GM19438 (cell line): ENCODE measurements at regions not wholly inside any gene's neighbourhood (a gene's known extent, or its start where the extent isn't known, plus 50 kb on each side); places are given as distances from the start of the nearest gene placed in this dataset.
"Not testable (repeated sequence)": the region's sequence is repeated elsewhere in the genome, so short reads cannot be mapped to it uniquely, and the experiment has no call there.

Experiments
- ATAC-seq: cut with Tn5 transposase; IDR thresholded peaks from one replicate; pipeline ENCODE4 v1.9.1; 2021; ENCODE audit warnings: low read depth; ENCODE audit not compliant: unreplicated experiment

DNA sequence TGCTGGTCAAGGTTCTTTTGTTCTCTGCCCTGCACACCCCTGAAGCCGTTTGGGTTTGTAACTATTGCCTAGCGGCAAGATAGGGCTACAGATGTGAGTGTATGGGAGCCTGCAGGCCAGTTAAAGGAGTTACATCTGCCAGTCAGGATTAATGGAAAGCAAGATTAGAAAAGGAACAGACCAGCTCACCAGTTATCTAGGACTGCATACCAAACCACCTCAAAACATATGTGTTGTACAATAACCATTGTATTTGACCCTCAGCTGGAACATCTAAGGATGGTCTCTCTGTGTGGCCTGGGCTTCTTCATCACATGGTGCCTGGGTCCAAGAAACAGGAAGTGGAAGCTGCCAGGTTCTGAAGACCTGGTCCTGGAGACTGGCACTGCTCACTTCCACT, 52.5 kb upstream of the FBXO28 start:
- no peak for ATAC-seq

DNA sequence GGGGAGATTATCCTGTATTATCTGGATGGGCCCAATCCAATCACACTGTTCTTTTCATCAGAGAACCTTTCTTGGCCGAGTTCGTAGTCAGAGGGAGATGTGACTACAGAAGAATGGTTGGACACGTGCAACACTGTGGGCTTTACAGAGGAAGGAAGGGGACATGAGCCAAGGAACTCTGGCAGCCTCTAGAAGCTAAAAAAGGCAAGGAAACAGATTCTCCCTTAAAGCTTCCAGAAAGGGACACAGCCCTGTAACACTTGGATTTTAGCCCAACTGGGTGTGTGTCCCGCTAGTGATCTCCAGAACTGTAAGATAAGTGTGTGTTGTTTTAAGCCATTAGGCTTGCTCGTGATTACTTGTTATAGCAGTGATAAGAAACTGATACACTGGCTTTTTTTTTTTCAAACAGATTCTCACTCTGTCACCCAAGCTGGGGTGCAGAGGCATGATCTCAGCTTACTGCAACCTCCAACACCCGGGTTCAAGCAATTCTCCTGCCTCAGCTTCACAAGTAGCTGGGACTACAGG, 53.9 kb upstream of the FBXO28 start:
- no peak for ATAC-seq

DNA sequence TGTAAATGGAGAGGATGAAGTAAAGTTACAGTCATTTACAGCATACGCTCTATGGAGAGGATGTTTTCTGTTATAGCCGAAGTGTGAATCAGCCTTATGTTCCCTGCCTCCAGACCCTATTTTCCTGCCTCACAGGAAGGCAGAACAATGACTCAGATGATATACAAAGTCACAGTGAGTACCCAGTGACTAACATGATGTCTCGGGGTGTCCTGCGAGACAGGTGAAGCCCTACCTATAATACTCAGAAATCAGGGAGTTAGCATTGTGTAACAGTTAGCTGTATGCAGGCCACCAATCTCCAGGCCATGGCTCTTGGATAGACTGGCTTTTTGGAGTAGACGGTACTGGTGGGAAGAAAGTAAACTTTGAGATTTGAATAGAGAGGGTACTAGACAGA, 55.6 kb upstream of the FBXO28 start:
- no peak for ATAC-seq

GRCh38 chr1:224057461-224058199, 56.3 kb upstream of the FBXO28 start:
- ATAC-seq: no peak

- no peak for ATAC-seq
Measured at GRCh38 chr1:224054611-224055010, 59.3 kb upstream of the FBXO28 start.

GRCh38 chr1:224054012-224054411, 59.9 kb upstream of the FBXO28 start:
- ATAC-seq: no peak

- ATAC-seq: no peak
Measured at GRCh38 chr1:224053456-224053855, 60.5 kb upstream of the FBXO28 start.

DNA sequence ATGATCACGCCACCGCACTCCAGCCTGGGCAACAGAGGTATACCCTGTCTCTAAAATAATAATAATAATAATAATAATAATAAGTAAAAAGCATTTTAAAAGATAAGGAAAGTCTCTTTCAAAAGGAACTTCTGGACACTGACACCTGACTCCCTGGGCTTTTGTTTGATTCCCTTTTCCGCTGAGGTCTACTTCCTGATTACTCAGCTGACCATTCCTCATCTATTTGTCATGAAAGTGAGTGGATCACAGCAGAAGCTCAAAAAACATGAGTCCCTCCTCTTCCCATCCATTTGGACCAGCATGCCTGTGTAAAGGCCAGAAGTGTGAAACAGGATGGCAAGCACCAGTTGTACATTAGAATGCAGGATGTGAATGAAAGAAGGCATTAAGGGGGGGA, 61.1 kb upstream of the FBXO28 start:
- ATAC-seq: no peak

DNA sequence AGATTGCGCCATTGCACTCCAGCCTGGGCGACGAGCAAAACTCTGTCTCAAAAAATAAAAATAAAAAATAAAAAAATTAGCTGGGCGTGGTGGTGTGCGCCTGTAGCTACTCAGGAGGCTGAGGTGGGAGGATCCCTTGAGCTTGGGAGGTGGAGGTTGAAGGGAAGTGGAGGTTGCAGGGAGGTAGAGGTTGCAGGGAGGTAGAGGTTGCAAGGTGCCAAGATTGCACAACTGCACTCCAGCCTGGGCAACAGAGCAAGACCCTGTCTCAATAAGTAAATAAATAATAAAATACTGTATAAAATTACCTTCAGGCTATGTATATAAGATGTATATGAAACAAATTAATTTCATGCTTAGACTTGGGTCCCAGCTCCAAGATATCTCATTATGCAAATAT, 62.1 kb upstream of the FBXO28 start:
- ATAC-seq: not testable (repeated sequence)

DNA sequence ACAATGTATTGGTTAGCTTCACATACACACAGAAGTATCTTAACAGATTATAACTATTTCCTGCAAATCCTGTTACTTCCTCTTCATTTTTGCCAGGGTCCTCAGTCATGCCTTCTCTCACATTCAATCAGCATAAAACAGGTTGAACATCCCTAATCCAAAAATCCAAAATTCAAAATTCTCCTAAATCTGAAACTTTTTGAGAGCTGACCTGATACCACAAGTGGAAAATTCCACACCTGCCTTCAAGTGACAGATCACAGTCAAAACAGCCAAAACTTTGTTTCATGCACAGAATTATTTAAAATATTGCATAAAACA, 62.9 kb upstream of the FBXO28 start:
- ATAC-seq: no peak

GRCh38 chr1:224047538-224047937, 66.4 kb upstream of the FBXO28 start:
- no peak for ATAC-seq

DNA sequence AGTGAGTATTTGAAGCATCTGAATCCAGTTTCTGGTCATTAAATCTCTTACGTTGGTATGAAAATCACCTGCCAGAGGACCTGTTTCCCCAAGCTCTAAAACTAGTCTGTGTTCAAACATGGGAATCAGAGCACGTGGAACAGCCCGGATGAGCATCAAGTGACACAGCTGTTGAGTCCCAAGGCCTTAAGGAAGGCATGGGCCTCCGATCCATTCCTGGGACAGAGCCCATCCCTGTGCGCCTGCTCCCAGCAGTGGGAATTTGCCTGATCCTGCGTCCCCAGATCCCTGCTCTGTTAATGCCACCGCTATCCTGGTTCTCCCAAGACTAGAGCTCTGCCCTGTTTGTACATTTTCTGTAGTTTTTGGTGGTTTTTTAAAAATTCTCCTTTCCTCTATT, 68.4 kb upstream of the FBXO28 start:
- ATAC-seq: no peak

- no peak for ATAC-seq
Measured at GRCh38 chr1:224044420-224044819, 69.5 kb upstream of the FBXO28 start.

DNA sequence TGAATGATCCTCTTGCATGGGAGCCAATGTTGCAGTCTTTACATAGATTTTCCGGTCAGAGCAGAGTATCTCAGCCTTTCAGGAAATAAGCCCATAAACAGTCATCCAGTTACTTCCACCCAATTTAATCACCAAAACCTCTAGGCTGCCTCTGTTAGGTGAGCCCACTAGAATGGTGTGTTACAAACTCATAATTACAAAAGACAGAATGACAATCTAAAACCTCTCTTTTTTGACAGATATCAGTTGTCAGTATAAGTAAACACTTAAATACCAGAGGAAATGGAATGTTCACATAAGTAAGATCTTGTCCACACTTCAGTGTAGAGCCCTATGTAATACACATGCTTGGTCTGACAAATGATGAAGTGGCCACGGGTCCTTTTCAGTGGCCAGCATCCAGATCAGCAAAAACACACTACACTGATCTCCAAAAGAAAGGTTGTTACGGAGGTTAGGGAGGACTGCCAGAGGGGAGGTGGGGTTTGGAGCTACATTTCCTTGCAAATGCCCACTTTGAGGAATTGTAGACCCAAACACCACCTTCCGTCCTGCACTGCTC, 71.3 kb upstream of the FBXO28 start:
- no peak for ATAC-seq

GRCh38 chr1:224041032-224041431, 72.9 kb upstream of the FBXO28 start:
- ATAC-seq: no peak

DNA sequence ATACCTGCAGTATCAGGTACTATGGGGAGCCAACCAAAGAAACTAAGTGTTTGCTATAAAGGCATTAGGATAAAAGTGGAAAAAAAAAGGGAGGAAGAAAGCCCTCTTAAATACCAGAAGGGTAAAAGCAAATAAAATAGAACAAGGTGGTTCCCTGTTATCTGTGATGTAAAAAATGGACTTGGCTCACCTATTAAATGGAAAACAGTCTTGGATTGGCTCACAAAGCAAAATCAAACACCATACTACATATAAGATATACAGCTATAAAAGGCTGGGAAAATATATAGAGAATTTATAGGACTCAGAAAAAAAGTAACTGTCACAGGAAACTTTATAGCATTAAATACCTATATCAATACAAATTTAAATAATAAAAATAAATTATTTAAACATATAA, 73.5 kb upstream of the FBXO28 start:
- not testable (repeated sequence) for ATAC-seq

GRCh38 chr1:224040006-224040405, 73.9 kb upstream of the FBXO28 start:
- not testable (repeated sequence) for ATAC-seq

GRCh38 chr1:224038832-224039231, 75.1 kb upstream of the FBXO28 start:
- ATAC-seq: not testable (repeated sequence)

DNA sequence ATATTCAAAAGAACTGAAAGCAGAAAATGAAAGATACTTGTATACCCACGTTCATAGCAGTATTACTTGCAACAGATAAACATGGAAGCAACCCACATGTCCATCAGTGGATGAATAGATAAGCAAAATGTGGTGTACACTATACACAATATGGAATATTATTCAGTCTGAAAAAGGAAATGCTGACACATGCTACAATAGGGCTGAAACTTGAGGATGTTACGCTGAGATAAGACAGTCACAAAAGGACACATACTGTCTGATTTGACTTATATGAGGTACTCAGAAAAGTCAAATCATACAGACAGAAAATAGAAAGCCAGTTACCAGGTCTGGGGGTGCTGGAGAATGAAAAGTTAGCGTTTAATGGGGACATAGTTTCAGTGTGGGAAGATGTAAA, 76.5 kb upstream of the FBXO28 start:
- not testable (repeated sequence) for ATAC-seq

- not testable (repeated sequence) for ATAC-seq
Measured at GRCh38 chr1:224032608-224033276, 81.2 kb upstream of the FBXO28 start.

GRCh38 chr1:224031986-224032385, 81.9 kb upstream of the FBXO28 start:
- not testable (repeated sequence) for ATAC-seq

DNA sequence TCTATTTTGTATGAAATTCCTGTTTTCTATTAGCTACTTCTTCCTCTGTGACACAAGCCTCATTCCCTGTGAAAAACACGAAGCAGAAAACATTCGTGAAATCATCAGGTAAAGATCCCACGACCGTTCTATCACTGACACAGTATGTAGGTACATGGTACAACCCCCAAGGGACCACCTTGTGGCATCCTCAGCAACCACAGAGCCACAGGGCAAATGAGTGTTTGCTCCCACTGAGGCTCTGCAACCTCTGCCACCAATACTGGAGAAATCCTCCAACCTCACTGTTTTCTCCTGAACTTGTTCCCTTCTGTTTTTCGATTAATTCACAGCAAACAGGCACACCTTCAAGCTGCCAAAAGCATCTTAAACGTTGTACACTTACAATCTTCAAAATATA, 83.7 kb upstream of the FBXO28 start:
- not testable (repeated sequence) for ATAC-seq
